ENCODE measurements at regions not wholly inside any gene's neighbourhood (a gene's known extent, or its start where the extent isn't known, plus 50 kb on each side); places are given as distances from the start of the nearest gene placed in this dataset.

DNA sequence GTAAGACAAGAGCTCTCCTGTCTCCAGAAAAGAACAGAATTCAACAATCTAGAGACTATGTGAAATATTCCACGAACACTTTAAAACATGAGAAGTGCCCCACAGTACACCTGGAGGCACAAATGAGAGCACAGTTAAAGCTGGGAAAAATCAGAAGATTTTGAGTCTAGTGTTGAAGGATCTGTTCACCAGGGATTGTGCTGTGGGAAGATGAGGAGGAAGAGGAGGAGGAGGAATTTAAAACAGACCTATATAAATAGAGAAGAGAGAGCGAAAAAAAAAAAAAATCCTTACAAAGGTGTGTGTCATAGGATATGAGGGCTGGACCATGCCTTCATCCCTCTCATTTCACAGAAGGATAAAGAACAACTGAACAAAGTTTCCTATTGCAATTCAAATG lies 361.0 kb upstream of the SEMA6D start:
- POLR2A ChIA-PET: no interaction called here
- H2AFZ ChIP-seq (ENCODE audit: low read depth, low read length, poor library complexity, severe bottlenecking): no peak overlapping the region
- TF ChIP-seq ZFX (IDR thresholded peaks at IDR 0.05): no peak
- TF ChIP-seq, protein P1, sequence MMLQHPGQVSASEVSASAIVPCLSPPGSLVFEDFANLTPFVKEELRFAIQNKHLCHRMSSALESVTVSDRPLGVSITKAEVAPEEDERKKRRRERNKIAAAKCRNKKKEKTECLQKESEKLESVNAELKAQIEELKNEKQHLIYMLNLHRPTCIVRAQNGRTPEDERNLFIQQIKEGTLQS (IDR thresholded peaks at IDR 0.05): no peak
- TF ChIP-seq, protein P2, sequence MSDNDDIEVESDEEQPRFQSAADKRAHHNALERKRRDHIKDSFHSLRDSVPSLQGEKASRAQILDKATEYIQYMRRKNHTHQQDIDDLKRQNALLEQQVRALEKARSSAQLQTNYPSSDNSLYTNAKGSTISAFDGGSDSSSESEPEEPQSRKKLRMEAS (IDR thresholded peaks at IDR 0.05): no peak
- no peak for TF ChIP-seq SP1 (IDR thresholded peaks at IDR 0.05; ENCODE audit: low read depth)
- TF ChIP-seq RAD21 (IDR thresholded peaks at IDR 0.05; ENCODE audit: low read depth): no peak
- TF ChIP-seq YY1 (IDR thresholded peaks at IDR 0.05; ENCODE audit: extremely low read depth, insufficient replicate concordance, low read depth, low read length): no peak
- TF ChIP-seq SRF (IDR thresholded peaks at IDR 0.05; ENCODE audit: low read depth): no peak
- no peak for TF ChIP-seq EGR1 (IDR thresholded peaks at IDR 0.05; ENCODE audit: low read depth)
- no peak for TF ChIP-seq CBX3 (IDR thresholded peaks at IDR 0.05; ENCODE audit: low read depth)
- no peak for TF ChIP-seq POLR2A (IDR thresholded peaks at IDR 0.05; ENCODE audit: borderline replicate concordance, extremely low read depth, insufficient read depth, insufficient read length)
- TF ChIP-seq FOSL1 (IDR thresholded peaks at IDR 0.05; ENCODE audit: low read depth): no peak
- TF ChIP-seq EZH2 (IDR thresholded peaks at IDR 0.05): no peak
- no peak for TF ChIP-seq ELF1 (IDR thresholded peaks at IDR 0.05; ENCODE audit: borderline replicate concordance, low read depth)
- TF ChIP-seq POLR2AphosphoS5 (IDR thresholded peaks at IDR 0.05; ENCODE audit: low read depth, low read length): no peak
- H3K4me1 ChIP-seq (ENCODE audit: control insufficient read depth in 1 of 2, insufficient read depth in 2 of 2, low read length in 2 of 2): no peaks in the 10 kb centered on the region
- H3K9me2 ChIP-seq (ENCODE audit: insufficient read depth): no peaks in the 10 kb centered on the region
- DNase-seq (ENCODE audit: low read depth, low spot score): no peak
- H3K9me3 ChIP-seq (ENCODE audit: control insufficient read depth in 1 of 2, insufficient read depth in 1 of 2, low read depth in 1 of 2, low read length in 2 of 2): peaks cover 19 to 48% of the 10 kb centered on the region in 2 experiments; a peak in 2 of 4 replicates
- H4K20me1 ChIP-seq (ENCODE audit: insufficient read depth): no peaks in the 10 kb centered on the region
- H3K36me3 ChIP-seq (ENCODE audit: control insufficient read depth in 1 of 2, insufficient read depth in 2 of 2, low read length in 2 of 2): no peaks in the 10 kb centered on the region
- H3K27ac ChIP-seq (ENCODE audit: low read depth, low read length): no peak overlapping the region
- H3K4me3 ChIP-seq (replicated peaks in 1 of 2; ENCODE audit: low read depth in 1 of 2, low read length in 2 of 2): no peak overlapping the region
- no peak overlapping the region for H3K9ac ChIP-seq (ENCODE audit: low read length)
- ATAC-seq: no peak
- H3K4me2 ChIP-seq (ENCODE audit: low read length): no peak overlapping the region
- RAD21 ChIA-PET (ENCODE audit: low non-redundant PET in 1 of 2, low total read pairs in 2 of 2, uncharacterized antibody in 2 of 2, unreplicated experiment in 2 of 2): no interaction called here
- H3K27me3 ChIP-seq (ENCODE audit: insufficient read depth, low read length): no peaks in the 10 kb centered on the region
- intact Hi-C loops (cut with micrococcal nuclease): no loop called here
- BruUV-seq (replicated peaks): no TSS peak
- CTCF ChIA-PET: no interaction called here
- H3K79me2 ChIP-seq (ENCODE audit: insufficient read depth, low read length): no peaks in the 10 kb centered on the region

DNA sequence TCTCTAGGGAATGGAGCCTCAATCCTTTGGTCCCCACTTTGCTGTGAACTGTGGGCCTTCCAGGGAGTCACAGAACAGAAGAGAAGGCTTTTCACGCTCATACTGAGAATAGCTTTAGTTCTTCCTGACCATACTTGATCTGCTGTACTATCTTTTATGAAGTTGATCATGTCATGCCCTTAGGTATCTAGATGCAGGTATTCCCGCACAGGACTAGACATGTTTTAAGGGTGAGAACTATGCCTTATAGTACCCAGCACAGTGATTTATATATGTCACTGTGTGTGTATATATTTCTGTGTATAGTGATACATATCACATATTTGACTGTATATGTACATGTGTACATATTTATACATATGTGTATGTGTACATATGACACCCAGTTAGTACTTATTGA lies 358.4 kb upstream of the SEMA6D start:
- H3K79me2 ChIP-seq (ENCODE audit: insufficient read depth, low read length): no peaks in the 10 kb centered on the region
- H3K9ac ChIP-seq (ENCODE audit: low read length): no peak overlapping the region
- H3K4me3 ChIP-seq (replicated peaks in 1 of 2; ENCODE audit: low read depth in 1 of 2, low read length in 2 of 2): no peak overlapping the region
- ATAC-seq (no peak), DNase-seq (ENCODE audit: low read depth, low spot score) (no peak)
- ChIA-PET RAD21 (ENCODE audit: low non-redundant PET in 1 of 2, low total read pairs in 2 of 2, uncharacterized antibody in 2 of 2, unreplicated experiment in 2 of 2) (no interaction called here), CTCF (no interaction called here), POLR2A (no interaction called here)
- no peaks in the 10 kb centered on the region for H3K4me1 ChIP-seq (ENCODE audit: control insufficient read depth in 1 of 2, insufficient read depth in 2 of 2, low read length in 2 of 2)
- intact Hi-C loops (cut with micrococcal nuclease): no loop called here
- H3K4me2 ChIP-seq (ENCODE audit: low read length): no peak overlapping the region
- no peaks in the 10 kb centered on the region for H3K36me3 ChIP-seq (ENCODE audit: control insufficient read depth in 1 of 2, insufficient read depth in 2 of 2, low read length in 2 of 2)
- no peaks in the 10 kb centered on the region for H4K20me1 ChIP-seq (ENCODE audit: insufficient read depth)
- no peak overlapping the region for H2AFZ ChIP-seq (ENCODE audit: low read depth, low read length, poor library complexity, severe bottlenecking)
- H3K27me3 ChIP-seq (ENCODE audit: insufficient read depth, low read length): no peaks in the 10 kb centered on the region
- no peak for TF ChIP-seq RAD21 (IDR thresholded peaks at IDR 0.05; ENCODE audit: low read depth)
- H3K9me3 ChIP-seq (ENCODE audit: control insufficient read depth in 1 of 2, insufficient read depth in 1 of 2, low read depth in 1 of 2, low read length in 2 of 2): peaks cover 19 to 40% of the 10 kb centered on the region in 2 experiments; a peak in 2 of 4 replicates
- H3K9me2 ChIP-seq (ENCODE audit: insufficient read depth): no peaks in the 10 kb centered on the region
- H3K27ac ChIP-seq (ENCODE audit: low read depth, low read length): no peak overlapping the region
- no TSS peak for BruUV-seq (replicated peaks)

Measured in HCT116 (cell line).